ENCODE measurements at regions not wholly inside any gene's neighbourhood (a gene's known extent, or its start where the extent isn't known, plus 50 kb on each side); places are given as distances from the start of the nearest gene placed in this dataset.

DNA sequence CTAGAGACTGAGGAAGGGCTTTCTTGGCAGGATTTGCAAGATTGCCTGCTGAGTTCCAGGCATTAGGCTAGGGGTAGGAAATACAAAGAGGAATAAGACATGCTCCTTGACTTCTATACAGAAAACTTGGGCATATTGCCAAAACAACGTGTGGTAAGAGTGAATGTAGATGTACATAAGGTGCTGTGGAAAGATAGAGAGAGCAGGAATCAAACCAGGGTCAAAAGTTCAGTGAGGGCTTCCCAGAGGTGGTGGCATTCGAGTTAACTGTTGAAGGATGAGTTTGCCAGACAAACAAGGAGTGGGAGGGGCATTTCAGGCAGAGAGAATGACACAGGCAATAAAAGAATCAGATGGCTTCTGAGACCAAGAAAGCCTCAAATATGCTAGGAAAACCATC, 187.9 kb downstream of the KDR start:
- TF ChIP-seq, protein P1, sequence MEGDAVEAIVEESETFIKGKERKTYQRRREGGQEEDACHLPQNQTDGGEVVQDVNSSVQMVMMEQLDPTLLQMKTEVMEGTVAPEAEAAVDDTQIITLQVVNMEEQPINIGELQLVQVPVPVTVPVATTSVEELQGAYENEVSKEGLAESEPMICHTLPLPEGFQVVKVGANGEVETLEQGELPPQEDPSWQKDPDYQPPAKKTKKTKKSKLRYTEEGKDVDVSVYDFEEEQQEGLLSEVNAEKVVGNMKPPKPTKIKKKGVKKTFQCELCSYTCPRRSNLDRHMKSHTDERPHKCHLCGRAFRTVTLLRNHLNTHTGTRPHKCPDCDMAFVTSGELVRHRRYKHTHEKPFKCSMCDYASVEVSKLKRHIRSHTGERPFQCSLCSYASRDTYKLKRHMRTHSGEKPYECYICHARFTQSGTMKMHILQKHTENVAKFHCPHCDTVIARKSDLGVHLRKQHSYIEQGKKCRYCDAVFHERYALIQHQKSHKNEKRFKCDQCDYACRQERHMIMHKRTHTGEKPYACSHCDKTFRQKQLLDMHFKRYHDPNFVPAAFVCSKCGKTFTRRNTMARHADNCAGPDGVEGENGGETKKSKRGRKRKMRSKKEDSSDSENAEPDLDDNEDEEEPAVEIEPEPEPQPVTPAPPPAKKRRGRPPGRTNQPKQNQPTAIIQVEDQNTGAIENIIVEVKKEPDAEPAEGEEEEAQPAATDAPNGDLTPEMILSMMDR (conservative IDR thresholded peaks at IDR 0.05): no peak
- no peak for TF ChIP-seq EZH2 (IDR thresholded peaks at IDR 0.05; ENCODE audit: low read depth)

All from PC-9 (cell line).